Inflammatory macrophage treated with lipopolysaccharide for 1 hour (primary cell): ENCODE measurements at regions not wholly inside any gene's neighbourhood (a gene's known extent, or its start where the extent isn't known, plus 50 kb on each side); places are given as distances from the start of the nearest gene placed in this dataset.

ENCODE experiments used
- DNase-seq, 2 donors: peaks; one replicate each; pipeline ENCODE4 v3.0.0-alpha.2; 2020 to 2022

- DNase-seq = no peak
Measured at GRCh38 chr13:72523049-72523448, 204.4 kb downstream of the MZT1 start.

DNA sequence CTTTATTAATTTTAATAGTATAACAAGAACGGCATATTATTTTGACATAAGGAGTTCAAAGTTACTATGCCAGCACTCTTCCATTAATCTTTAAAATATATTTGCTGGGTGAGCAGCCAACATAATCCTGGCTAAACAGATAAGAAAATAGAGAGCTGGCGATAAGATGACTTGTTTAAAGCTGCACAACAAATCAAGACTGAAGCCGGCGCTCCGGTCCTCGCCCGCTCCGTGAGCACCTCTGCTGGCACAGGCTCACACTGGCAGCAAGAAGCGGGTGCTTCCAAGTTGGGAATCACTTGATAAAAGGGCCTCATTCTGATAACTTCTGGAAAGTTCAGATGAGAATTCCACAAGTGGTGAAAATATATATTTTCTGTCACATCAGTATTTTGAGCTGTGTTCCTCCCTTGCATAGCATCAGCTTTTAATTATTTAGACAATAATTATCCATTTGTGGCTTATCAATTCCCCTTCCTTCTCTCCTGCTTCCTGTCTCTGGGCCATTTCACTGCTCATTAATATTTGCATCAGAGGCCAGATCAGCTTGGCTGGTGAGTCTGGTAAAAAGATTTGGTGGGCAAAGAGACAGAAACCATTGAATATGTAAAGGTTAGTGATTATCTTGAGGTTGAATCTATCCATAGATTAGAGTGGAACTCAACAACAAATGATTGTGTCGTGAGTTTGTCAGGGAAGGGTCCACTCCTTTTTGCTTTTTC is 205.3 kb downstream of the MZT1 start:
- no peak for DNase-seq

DNA sequence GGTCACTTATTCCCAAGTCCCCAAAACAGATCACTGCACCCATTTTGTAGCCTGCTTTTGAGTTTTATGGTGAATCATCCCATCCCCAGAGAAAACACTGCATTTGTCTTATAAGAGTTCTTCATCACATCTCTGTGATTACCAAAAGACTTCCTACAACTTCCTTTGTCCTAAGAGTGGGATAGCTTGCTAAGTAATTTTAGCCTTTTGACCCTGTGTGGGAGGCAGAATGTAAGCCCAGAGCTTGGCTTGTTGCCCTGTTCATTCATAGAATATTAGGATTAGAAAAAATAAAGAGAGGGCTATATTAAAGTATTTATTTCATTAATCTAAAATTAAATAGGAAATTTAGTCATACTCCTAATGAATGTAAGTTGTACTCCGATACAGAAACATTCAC is 213.3 kb downstream of the MZT1 start:
- DNase-seq = peak in 1 of 2 donors; percentile 38

GRCh38 chr13:72508392-72508791 is 219.0 kb downstream of the MZT1 start:
- no peak for DNase-seq

- DNase-seq = no peak
Measured at GRCh38 chr13:72507416-72508199, 219.8 kb downstream of the MZT1 start.

- no peak for DNase-seq
Measured at GRCh38 chr13:72506706-72507105, 220.7 kb downstream of the MZT1 start.

- no peak for DNase-seq
Measured at GRCh38 chr13:72505376-72505775, 222.1 kb downstream of the MZT1 start.

- DNase-seq = no peak
Measured at GRCh38 chr13:72504131-72504841, 223.1 kb downstream of the MZT1 start.

DNA sequence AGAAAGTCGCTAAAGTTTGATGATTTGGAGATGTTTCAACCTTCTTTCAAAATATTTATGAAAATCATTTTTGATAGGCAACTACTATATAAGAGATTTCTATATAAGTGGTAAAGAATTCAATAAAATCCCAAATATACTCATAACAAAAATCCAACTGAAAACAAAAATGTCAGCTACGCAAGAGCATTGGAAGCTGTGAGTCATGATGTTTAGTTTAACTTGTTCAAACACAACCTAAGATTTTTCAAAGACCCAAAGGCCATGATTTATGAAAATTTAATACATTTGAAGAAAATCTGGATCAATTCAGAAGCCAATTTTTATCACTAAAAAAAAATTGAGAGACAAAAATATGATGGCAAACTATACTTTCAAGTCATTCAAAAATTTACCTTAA is 226.6 kb downstream of the MZT1 start:
- no peak for DNase-seq

GRCh38 chr13:72495681-72496080 is 231.7 kb downstream of the MZT1 start:
- DNase-seq = no peak

DNA sequence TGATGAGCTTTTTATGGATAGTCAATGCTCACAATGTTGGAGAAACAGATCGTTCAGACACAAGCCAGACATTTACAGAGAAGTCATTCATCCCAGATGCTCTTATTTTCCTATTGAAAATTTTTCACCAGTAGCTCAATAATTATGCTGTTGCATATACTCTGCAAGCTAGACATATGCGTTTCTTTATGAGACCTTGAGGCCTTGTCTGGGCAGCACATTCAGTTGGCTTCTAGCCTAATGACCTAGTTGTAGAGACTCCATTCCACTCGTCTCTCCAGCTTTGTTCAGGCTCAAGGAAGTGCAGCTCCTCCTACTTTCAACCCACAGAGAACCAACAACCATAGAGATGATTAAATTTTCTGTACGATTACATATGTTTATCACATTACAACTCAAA is 237.7 kb downstream of the MZT1 start:
- no peak for DNase-seq

DNA sequence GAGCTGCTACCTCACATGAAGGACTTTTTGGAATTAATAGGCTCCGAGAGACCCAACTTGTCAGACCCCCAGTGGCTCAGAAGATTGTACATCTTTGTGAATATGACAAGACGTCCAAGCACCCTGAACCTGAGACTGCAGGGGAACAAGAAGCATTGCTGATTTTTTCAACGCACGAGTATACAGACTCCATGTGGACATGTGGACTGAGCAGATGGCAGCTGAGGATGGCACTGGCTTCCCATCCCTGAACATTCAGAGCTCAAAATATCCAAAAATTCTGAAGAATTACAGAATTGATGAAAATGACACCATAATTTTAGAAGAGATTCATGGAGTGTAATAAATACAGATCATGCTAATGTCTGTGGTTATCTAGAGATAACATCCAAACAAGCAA is 254.1 kb downstream of the MZT1 start:
- DNase-seq = no peak

- DNase-seq = no peak
Measured at GRCh38 chr13:72469906-72470305, 257.5 kb downstream of the MZT1 start.

GRCh38 chr13:72463561-72463960 is 263.9 kb downstream of the MZT1 start:
- no peak for DNase-seq

- no peak for DNase-seq
Measured at GRCh38 chr13:72462726-72463125, 264.7 kb downstream of the MZT1 start.

DNA sequence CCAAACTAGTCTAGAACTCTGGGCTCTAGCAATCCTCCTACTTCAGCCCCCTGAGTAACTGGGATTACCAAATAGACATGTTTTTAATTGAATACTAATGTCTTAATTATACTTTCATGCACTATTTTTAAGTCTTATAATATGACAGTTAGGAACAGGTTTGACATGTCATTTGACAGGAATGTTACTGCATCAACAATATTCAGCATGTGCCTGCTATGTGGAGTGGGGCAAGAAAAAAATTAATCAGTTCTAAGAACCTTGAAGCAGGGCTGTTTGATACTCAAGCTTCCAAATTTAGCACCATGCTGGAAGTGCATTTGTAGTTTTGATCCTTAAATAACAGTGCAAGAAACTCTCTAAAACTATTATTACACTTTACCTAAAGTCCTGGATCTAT is 265.3 kb downstream of the MZT1 start:
- no peak for DNase-seq

DNA sequence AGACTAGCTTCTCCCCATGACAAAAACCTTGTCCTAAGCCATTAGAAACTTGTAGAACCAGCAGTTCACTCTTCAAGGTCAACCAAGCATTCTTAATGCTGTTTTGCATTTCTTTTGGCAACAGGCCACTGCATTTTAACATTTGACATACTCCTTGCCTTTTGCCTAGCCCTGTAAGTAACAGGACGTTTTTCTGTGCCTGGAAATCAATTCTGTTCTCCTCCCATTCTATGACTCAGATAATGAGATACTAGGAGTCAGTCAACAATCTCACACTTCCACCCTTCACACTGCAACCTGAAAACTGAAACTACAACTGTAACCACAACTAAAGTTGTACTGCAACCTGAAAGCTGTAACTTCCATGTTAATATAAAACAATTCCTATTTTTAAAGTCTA is 268.7 kb downstream of the MZT1 start:
- DNase-seq = no peak

GRCh38 chr13:72457151-72457550 is 270.3 kb downstream of the MZT1 start:
- no peak for DNase-seq

- no peak for DNase-seq
Measured at GRCh38 chr13:72456486-72456885, 270.9 kb downstream of the MZT1 start.

DNA sequence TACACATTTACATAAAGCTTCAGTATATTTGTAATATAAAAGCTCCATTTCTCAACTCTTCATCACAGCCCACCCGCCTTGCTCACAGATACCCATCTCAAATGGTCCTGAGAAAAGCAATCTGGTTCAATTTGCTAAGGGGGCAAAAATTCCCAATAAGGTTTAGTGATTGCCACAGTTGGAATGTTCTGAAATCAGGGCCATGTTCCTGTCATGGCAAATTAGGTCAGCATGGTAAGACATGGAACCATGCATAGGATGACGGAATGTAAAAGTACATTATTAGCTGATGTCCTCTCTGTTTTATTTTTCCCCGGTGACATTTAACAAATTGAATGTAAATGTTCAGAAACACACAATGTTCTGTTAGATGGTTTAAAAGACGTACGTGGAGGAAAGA is 274.3 kb downstream of the MZT1 start:
- no peak for DNase-seq

DNA sequence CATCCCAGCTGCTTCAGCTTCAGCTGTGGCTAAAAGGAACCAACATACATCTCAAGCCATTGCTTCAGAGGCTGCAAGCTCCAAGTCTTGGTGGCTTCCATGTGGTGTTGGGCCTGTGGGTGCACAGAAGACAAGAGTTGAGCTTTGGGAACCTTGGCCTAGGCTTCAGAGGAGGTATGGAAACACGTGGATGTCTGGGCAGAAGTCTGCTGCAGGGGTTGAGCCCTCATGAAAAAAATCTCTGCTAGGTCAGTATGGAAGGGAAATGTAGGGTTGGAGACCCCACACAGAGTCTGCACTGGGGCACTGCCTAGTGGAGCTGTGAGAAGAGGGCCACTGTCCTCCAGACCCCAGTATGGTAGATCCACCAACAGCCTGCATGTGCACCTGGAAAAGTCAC is 279.3 kb downstream of the MZT1 start:
- DNase-seq = no peak

DNA sequence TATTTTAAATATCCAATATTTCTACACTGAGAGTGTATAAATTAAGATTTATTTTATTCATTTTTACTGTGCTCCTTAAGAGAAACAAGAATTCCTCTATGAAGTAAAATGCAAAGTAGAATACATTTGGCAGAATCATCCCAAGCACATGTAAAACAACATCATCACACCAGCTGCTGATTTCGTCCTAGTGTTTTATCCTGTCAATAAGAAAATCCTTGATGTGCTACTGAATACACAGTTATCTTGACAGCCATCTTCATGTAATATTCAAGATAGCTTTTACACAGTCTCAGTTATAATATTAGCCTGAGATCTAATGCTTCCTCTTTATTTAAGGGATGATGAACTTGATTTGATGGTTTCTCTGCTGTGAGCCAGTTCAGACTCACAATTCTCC is 282.4 kb downstream of the MZT1 start:
- no peak for DNase-seq

DNA sequence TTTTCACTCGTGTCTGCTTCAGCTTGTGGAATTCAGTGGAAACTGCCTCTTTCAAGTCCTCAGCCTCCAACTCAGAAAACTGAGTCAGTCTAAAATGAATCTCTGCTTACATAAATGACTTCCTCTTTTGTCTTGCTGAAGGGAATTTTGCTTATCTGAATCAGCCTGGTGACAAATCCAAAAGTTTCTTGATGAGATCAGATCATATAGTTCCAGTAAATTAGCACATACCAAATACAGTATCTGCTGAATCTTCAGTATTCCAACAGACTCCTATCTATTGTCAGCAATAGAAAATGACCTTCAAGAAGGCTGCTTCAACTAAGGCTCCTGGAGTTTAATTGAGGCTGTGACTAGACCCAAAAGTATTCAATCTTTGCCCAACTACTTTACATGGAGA is 290.0 kb downstream of the MZT1 start:
- peak; percentile 40 to 83 for DNase-seq

GRCh38 chr13:72435251-72435650 is 292.2 kb downstream of the MZT1 start:
- DNase-seq = no peak
